K562 (cell line): ENCODE measurements at regions not wholly inside any gene's neighbourhood (a gene's known extent, or its start where the extent isn't known, plus 50 kb on each side); places are given as distances from the start of the nearest gene placed in this dataset.

ENCODE experiments used
- ATAC-seq: fragments of 200-7000 bp; cut with Tn5 transposase; 3 replicates; pipeline ENCODE4 v1.9.1; 2020; ENCODE audit warnings: moderate library complexity
- BruUV-seq: library from RNA; stranded (reverse); fragments of 400-500 nt; replicated peaks from 2 replicates; lab custom pipeline; 2021; lab: Mats Ljungman, UMichigan
- CTCF ChIA-PET: fragments of 300-600 bp; formaldehyde crosslinking; extraction: SDS; loops from one replicate; lab custom pipeline; 2021; ENCODE audit warnings: low intra/inter-chr PET ratio; lab: Yijun Ruan, JAX
- POLR2A ChIA-PET: fragments of 300-600, 350-650 bp; sonication (Branson Sonifier 250); formaldehyde crosslinking; extraction: SDS; loops from one replicate; lab custom pipeline; 2021; ENCODE audit warnings: antibody characterized with exemption, inconsistent platforms; lab: Yijun Ruan, JAX
- DNase-seq, 4 experiments: peaks; one replicate each; pipeline versions ENCODE4 v3.0.0 to v3.0.0-alpha.2; 2011 to 2018; ENCODE audit warnings: low spot score in 3 of 4, mixed read lengths in 3 of 4; ENCODE audit errors: extremely low read depth in 1 of 4
- FAIRE-seq: peaks from 2 replicates; lab custom pipeline; 2011; peaks lifted over from hg19 to GRCh38; lab: Jason Lieb, UNC
- H2AFZ ChIP-seq: 2 replicates; pipeline ENCODE4 v1.6.0; 2011; ENCODE audit warnings: low read depth, low read length, control low read depth, inconsistent platforms
- H3K27ac ChIP-seq: fragments of 200-600 bp; 3 replicates; pipeline ENCODE4 v1.8.0; 2011; ENCODE audit warnings: low read depth, mild to moderate bottlenecking, control low read depth, inconsistent platforms, low read length, moderate library complexity, mixed read lengths; ENCODE audit errors: extremely low read depth
- H3K27me3 ChIP-seq, 2 experiments: fragments of 300-600 bp in 1 of 2; 2 replicates in 1 of 2; 3 replicates in 1 of 2; pipeline versions ENCODE4 v1.6.0 to v1.8.0; 2011; ENCODE audit warnings: inconsistent platforms in 2 of 2, low read length in 2 of 2, mild to moderate bottlenecking in 1 of 2, mixed read lengths in 1 of 2, moderate library complexity in 1 of 2; ENCODE audit not compliant: control insufficient read depth in 2 of 2, insufficient read depth in 2 of 2
- H3K36me3 ChIP-seq: fragments of 300-600 bp; 3 replicates; pipeline ENCODE4 v1.8.0; 2011; ENCODE audit warnings: mild to moderate bottlenecking, low read length, inconsistent platforms; ENCODE audit not compliant: control insufficient read depth, insufficient read depth
- H3K4me1 ChIP-seq, 2 experiments: fragments of 200-600 bp in 1 of 2; replicated peaks in 1 of 2; 2 replicates in 1 of 2; 3 replicates in 1 of 2; pipeline versions ENCODE4 v1.5.1 to v1.8.0; 2011; ENCODE audit warnings: inconsistent platforms in 2 of 2, low read length in 2 of 2, mild to moderate bottlenecking in 1 of 2, mixed read lengths in 1 of 2, moderate library complexity in 1 of 2; ENCODE audit not compliant: control insufficient read depth in 2 of 2, insufficient read depth in 2 of 2
- H3K4me2 ChIP-seq: 2 replicates; pipeline ENCODE4 v1.6.1; 2011; ENCODE audit warnings: low read length, control low read depth, inconsistent platforms, mixed read lengths; ENCODE audit not compliant: insufficient read depth
- H3K4me3 ChIP-seq: fragments of 200-600 bp; sonication (generic), shearing (Covaris generic); 2 replicates; pipeline ENCODE4 v1.5.1; 2016; ENCODE audit warnings: control low read depth, inconsistent platforms
- H3K79me2 ChIP-seq: fragments of 200-600 bp; 3 replicates; pipeline ENCODE4 v1.8.0; 2011; ENCODE audit warnings: low read length, inconsistent platforms; ENCODE audit not compliant: control insufficient read depth, insufficient read depth
- H3K9ac ChIP-seq, 2 experiments: 2 replicates each; pipeline versions ENCODE4 v1.6.0 to v1.6.1; 2011; ENCODE audit warnings: low read depth in 2 of 2, low read length in 2 of 2, control low read depth in 1 of 2, inconsistent platforms in 1 of 2, mild to moderate bottlenecking in 1 of 2, mixed read lengths in 1 of 2; ENCODE audit not compliant: insufficient read depth in 1 of 2
- H3K9me1 ChIP-seq: one replicate; pipeline ENCODE4 v1.6.0; 2011; ENCODE audit warnings: inconsistent platforms, mild to moderate bottlenecking, low read length, moderate library complexity; ENCODE audit not compliant: control insufficient read depth, insufficient read depth
- H3K9me3 ChIP-seq: replicated peaks from 2 replicates; pipeline ENCODE4 v1.5.1; 2011; ENCODE audit warnings: low read depth, low read length, inconsistent platforms; ENCODE audit not compliant: control insufficient read depth, insufficient read depth
- H4K20me1 ChIP-seq: replicated peaks from 2 replicates; pipeline ENCODE4 v1.6.1; 2011; ENCODE audit warnings: low read length, inconsistent platforms, mixed read lengths; ENCODE audit not compliant: control insufficient read depth, insufficient read depth
- ARID3B ChIP-seq: fragments of 250-450 bp; sonication (Bioruptor Pico); IDR thresholded peaks from 2 replicates; pipeline ENCODE4 v1.4.0; 2020; ENCODE audit warnings: borderline replicate concordance
- BCLAF1 ChIP-seq, 2 experiments: fragments of 450-650 bp in 1 of 2; IDR thresholded peaks; 2 replicates each; pipeline ENCODE4 v1.6.1; 2011 to 2017; ENCODE audit warnings: low read depth in 2 of 2, antibody characterized with exemption in 1 of 2, borderline replicate concordance in 1 of 2, low read length in 1 of 2, mild to moderate bottlenecking in 1 of 2, mixed read lengths in 1 of 2; ENCODE audit not compliant: control insufficient read depth in 1 of 2
- CCAR2 ChIP-seq: fragments of 200-400 bp; formaldehyde crosslinking; IDR thresholded peaks from 2 replicates; pipeline ENCODE4 v1.6.1; 2017; ENCODE audit warnings: mild to moderate bottlenecking, low read depth, low read length
- HINFP ChIP-seq: fragments of 450-650 bp; conservative IDR thresholded peaks from 2 replicates; pipeline ENCODE4 v1.6.1; 2016; ENCODE audit warnings: missing genetic modification characterization, low read depth, mild to moderate bottlenecking, control low read depth, missing compliant biosample characterization
- MED1 ChIP-seq: sonication (generic); formaldehyde crosslinking; IDR thresholded peaks from 2 replicates; pipeline ENCODE4 v1.8.1; 2023; ENCODE audit warnings: missing genetic modification reagents, borderline replicate concordance
- MLX ChIP-seq, 2 experiments: fragments of 450-650 bp in 1 of 2; sonication (generic) in 1 of 2; formaldehyde crosslinking; conservative IDR thresholded peaks; 2 replicates each; pipeline versions ENCODE4 v1.4.0 to v1.8.1; 2020 to 2022; ENCODE audit warnings: mild to moderate bottlenecking in 1 of 2, missing genetic modification reagents in 1 of 2
- POLR2AphosphoS2 ChIP-seq: IDR thresholded peaks from 2 replicates; pipeline ENCODE4 v1.6.1; 2012; ENCODE audit warnings: low read length, improper control_type of control experiment
- SNIP1 ChIP-seq: fragments of 450-650 bp; IDR thresholded peaks from 2 replicates; pipeline ENCODE4 v1.7.1; 2017; ENCODE audit warnings: low read depth, mild to moderate bottlenecking
- THRB ChIP-seq: fragments of 450-650 bp; formaldehyde crosslinking; conservative IDR thresholded peaks from 2 replicates; pipeline ENCODE4 v1.4.0; 2022; ENCODE audit warnings: mild to moderate bottlenecking, missing genetic modification characterization
- ZNF224 ChIP-seq: sonication (generic); formaldehyde crosslinking; IDR thresholded peaks from 2 replicates; pipeline ENCODE4 v1.8.0; 2022; ENCODE audit warnings: mild to moderate bottlenecking, missing genetic modification reagents
- ZNF23 ChIP-seq: fragments of 250-450 bp; sonication (Bioruptor Pico); IDR thresholded peaks from 2 replicates; pipeline ENCODE4 v1.4.0; 2020; ENCODE audit warnings: mild to moderate bottlenecking
- ZNF3 ChIP-seq: fragments of 250-450 bp; sonication (Bioruptor Pico); IDR thresholded peaks from 2 replicates; pipeline ENCODE4 v1.5.0; 2021; ENCODE audit warnings: mild to moderate bottlenecking, moderate library complexity
- WGBS: fragments of 100-300 bp; shearing (Covaris generic); methylation state at CpG from one replicate; pipeline ENCODE4 v1.1.6; 2016; ENCODE audit warnings: low coverage, mixed read lengths; ENCODE audit not compliant: insufficient coverage; ENCODE audit errors: missing lambda C conversion rate; 5-methylcytosine and 5-hydroxymethylcytosine counted together
- in situ Hi-C: fragments of 300-500 bp; cut with MboI; formaldehyde crosslinking; loops from 4 replicates; pipeline ENCODE4 v1.15.0; 2018; ENCODE audit warnings: inconsistent platforms, mixed read lengths
- intact Hi-C: fragments of 100-400 bp; cut with micrococcal nuclease; formaldehyde crosslinking; loops from 2 replicates; pipeline ENCODE4 v1.14.2; 2022

- Histone ChIP-seq H3K9me3 (no peaks in the 10 kb centered on the region), H3K4me1 (peaks cover 0 to 6% of the 10 kb centered on the region in 2 experiments; a peak in 3 of 5 replicates), H4K20me1 (no peaks in the 10 kb centered on the region), H2AFZ (no peak overlapping the region), H3K9ac (no peak overlapping the region), H3K4me3 (no peak overlapping the region), H3K36me3 (no peaks in the 10 kb centered on the region), H3K27ac (no peak overlapping the region), H3K27me3 (peaks cover 0 to 29% of the 10 kb centered on the region in 2 experiments; a peak in 1 of 5 replicates), H3K4me2 (no peak overlapping the region), H3K79me2 (no peaks in the 10 kb centered on the region), H3K9me1 (no peaks in the 10 kb centered on the region)
- in situ Hi-C loops: no loop called here
- ATAC-seq (no peak), DNase-seq (no peak), FAIRE-seq (no peak)
- 3% methylated on average over 16 of the region's 22 CpGs for WGBS
- ChIA-PET POLR2A (interaction anchor here (0.8 kb wide), 1 partner anchor 32 kb away, joined by 3 read pairs; no protein-coding TSS in a partner anchor), CTCF (no interaction called here)
- no TSS peak for BruUV-seq
- intact Hi-C loops: no loop called here
- TF ChIP-seq BCLAF1 (IDR thresholded peaks at IDR 0.05; ENCODE audit: borderline replicate concordance in 1 of 2, control insufficient read depth in 1 of 2, low read depth in 2 of 2, low read length in 1 of 2): no peak
- no peak for TF ChIP-seq HINFP
- TF ChIP-seq ZNF224 (CRISPR knock-in tag): no peak
- no peak for TF ChIP-seq THRB (CRISPR knock-in tag)
- TF ChIP-seq ZNF3 (CRISPR knock-in tag): no peak
- no peak for TF ChIP-seq MLX (CRISPR knock-in tag; conservative IDR thresholded peaks at IDR 0.05)
- no peak for TF ChIP-seq SNIP1
- TF ChIP-seq ZNF23 (CRISPR knock-in tag): no peak
- TF ChIP-seq MED1 (CRISPR knock-in tag): no peak
- no peak for TF ChIP-seq CCAR2
- TF ChIP-seq POLR2AphosphoS2: no peak
- no peak for TF ChIP-seq ARID3B
Measured at GRCh38 chr22:47304191-47304831, 541.9 kb downstream of the TBC1D22A start.
